HepG2 (cell line): ENCODE measurements at regions not wholly inside any gene's neighbourhood (a gene's known extent, or its start where the extent isn't known, plus 50 kb on each side); places are given as distances from the start of the nearest gene placed in this dataset.

Experiments
- ATAC-seq: fragments of 200-7000 bp; cut with Tn5 transposase; 3 replicates; pipeline ENCODE4 v1.9.1; 2020; ENCODE audit warnings: mild to moderate bottlenecking, moderate library complexity
- BruUV-seq: library from RNA; stranded (reverse); fragments of 400-500 nt; replicated peaks from 2 replicates; lab custom pipeline; 2021; lab: Mats Ljungman, UMichigan
- CTCF ChIA-PET: fragments of 300-600 bp; formaldehyde crosslinking; extraction: SDS; loops from one replicate; lab custom pipeline; 2021; ENCODE audit warnings: low total read pairs, inconsistent platforms, low intra/inter-chr PET ratio; lab: Yijun Ruan, JAX
- POLR2A ChIA-PET: fragments of 350-600 bp; sonication (Branson Sonifier 250); formaldehyde crosslinking; loops from one replicate; lab custom pipeline; 2020; ENCODE audit warnings: antibody characterized with exemption, inconsistent platforms; lab: Yijun Ruan, JAX
- DNase-seq: peaks from one replicate; pipeline ENCODE4 v3.0.0-alpha.2; 2015; ENCODE audit warnings: low spot score
- FAIRE-seq: peaks from 3 replicates; lab custom pipeline; 2011; peaks lifted over from hg19 to GRCh38; lab: Jason Lieb, UNC
- H2AFZ ChIP-seq: one replicate; pipeline ENCODE4 v1.6.1; 2011; ENCODE audit warnings: low read length, inconsistent platforms
- H3K27ac ChIP-seq: fragments of 300-600 bp; 3 replicates; pipeline ENCODE4 v1.8.0; 2011; ENCODE audit warnings: mixed run types, mild to moderate bottlenecking, mixed read lengths, low read length, inconsistent platforms; ENCODE audit not compliant: insufficient read depth; ENCODE audit errors: extremely low read length
- H3K27me3 ChIP-seq, 2 experiments: fragments of 200-600 bp in 1 of 2; 2 replicates in 1 of 2; 3 replicates in 1 of 2; pipeline versions ENCODE4 v1.6.0 to v1.8.0; 2011; ENCODE audit warnings: low read length in 2 of 2, mild to moderate bottlenecking in 2 of 2, moderate library complexity in 2 of 2, inconsistent platforms in 1 of 2; ENCODE audit not compliant: insufficient read depth in 2 of 2, control insufficient read depth in 1 of 2
- H3K36me3 ChIP-seq, 2 experiments: fragments of 200-600 bp in 1 of 2; replicated peaks in 1 of 2; 2 replicates in 1 of 2; 3 replicates in 1 of 2; pipeline versions ENCODE4 v1.5.1 to v1.8.0; 2011; ENCODE audit warnings: low read length in 2 of 2, inconsistent platforms in 1 of 2; ENCODE audit not compliant: insufficient read depth in 2 of 2, control insufficient read depth in 1 of 2
- H3K4me1 ChIP-seq: 2 replicates; pipeline ENCODE4 v1.5.1; 2012; ENCODE audit warnings: low read length, inconsistent platforms; ENCODE audit not compliant: insufficient read depth
- H3K4me2 ChIP-seq: 2 replicates; pipeline ENCODE4 v1.6.0; 2011; ENCODE audit warnings: low read depth, low read length, inconsistent platforms
- H3K4me3 ChIP-seq, 3 experiments: fragments of 200-600 bp in 1 of 3; sonication (generic), shearing (Covaris generic) in 1 of 3; replicated peaks in 1 of 3; 2 replicates each; pipeline ENCODE4 v1.5.1; 2011 to 2016; ENCODE audit warnings: low read length in 3 of 3, inconsistent platforms in 2 of 3, low read depth in 2 of 3, mild to moderate bottlenecking in 2 of 3, control low read depth in 1 of 3, mixed read lengths in 1 of 3; ENCODE audit not compliant: insufficient read depth in 1 of 3
- H3K79me2 ChIP-seq: one replicate; pipeline ENCODE4 v1.6.1; 2011; ENCODE audit warnings: low read length, inconsistent platforms; ENCODE audit not compliant: insufficient read depth
- H3K9ac ChIP-seq: 2 replicates; pipeline ENCODE4 v1.6.0; 2011; ENCODE audit warnings: mild to moderate bottlenecking, low read depth, low read length, inconsistent platforms; ENCODE audit not compliant: insufficient read depth
- H3K9me3 ChIP-seq: 2 replicates; pipeline ENCODE4 v1.5.1; 2012; ENCODE audit warnings: mild to moderate bottlenecking, low read length
- H4K20me1 ChIP-seq: 2 replicates; pipeline ENCODE4 v1.6.0; 2011; ENCODE audit warnings: inconsistent platforms, mild to moderate bottlenecking, low read length, moderate library complexity; ENCODE audit not compliant: insufficient read depth
- ATRX ChIP-seq: sonication (generic); formaldehyde crosslinking; IDR thresholded peaks from 2 replicates; pipeline ENCODE4 v1.4.0; 2020; ENCODE audit warnings: missing genetic modification reagents, borderline replicate concordance
- CCAR2 ChIP-seq: fragments of 200-400 bp; formaldehyde crosslinking; optimal IDR thresholded peaks from 2 replicates; pipeline ENCODE3; 2018; ENCODE audit warnings: low read depth, mild to moderate bottlenecking, low read length, moderate library complexity
- HOXA9 ChIP-seq: sonication (generic); formaldehyde crosslinking; IDR thresholded peaks from 2 replicates; pipeline ENCODE4 v1.8.1; 2022; ENCODE audit warnings: missing genetic modification reagents, mild to moderate bottlenecking, moderate library complexity, borderline replicate concordance
- KLF15 ChIP-seq: sonication (generic); formaldehyde crosslinking; IDR thresholded peaks from 2 replicates; pipeline ENCODE4 v1.8.1; 2023; ENCODE audit warnings: borderline replicate concordance, mild to moderate bottlenecking, inconsistent platforms, missing genetic modification reagents, mixed read lengths
- ONECUT2 ChIP-seq: sonication (generic); formaldehyde crosslinking; IDR thresholded peaks from 2 replicates; pipeline ENCODE4 v1.4.0; 2020; ENCODE audit warnings: missing genetic modification reagents
- POLR2AphosphoS5 ChIP-seq: IDR thresholded peaks from 2 replicates; pipeline ENCODE4 v1.6.1; 2012; ENCODE audit warnings: low read depth, low read length
- SIX4 ChIP-seq: sonication (generic); formaldehyde crosslinking; IDR thresholded peaks from 2 replicates; pipeline ENCODE4 v1.4.0; 2020; ENCODE audit warnings: missing genetic modification reagents
- YY1 ChIP-seq: IDR thresholded peaks from 2 replicates; pipeline ENCODE4 v1.6.1; 2011; ENCODE audit warnings: low read length, low read depth, moderate library complexity, mild to moderate bottlenecking; ENCODE audit not compliant: insufficient read depth, insufficient replicate concordance
- ZNF335 ChIP-seq: sonication (generic); formaldehyde crosslinking; IDR thresholded peaks from 2 replicates; pipeline ENCODE4 v1.4.0; 2020; ENCODE audit warnings: missing genetic modification reagents
- WGBS: methylation state at CpG from one replicate; pipeline ENCODE4 v1.1.6; 2017; ENCODE audit warnings: low lambda C conversion rate; 5-methylcytosine and 5-hydroxymethylcytosine counted together
- in situ Hi-C: cut with HindIII; loops from 2 replicates; pipeline ENCODE4 v1.10.0; 2017; ENCODE audit warnings: low pct_unique_long_range_greater_than_20kb; ENCODE audit not compliant: extremely low pct_ligation_motif_present
- intact Hi-C: fragments of 100-400 bp; cut with micrococcal nuclease; formaldehyde crosslinking; loops from one replicate; pipeline ENCODE4 v1.10.0; 2022; ENCODE audit not compliant: unreplicated experiment
- TF ChIP-seq, protein P1 (sequence below): sonication (generic); formaldehyde crosslinking; IDR thresholded peaks from one replicate; pipeline ENCODE4 v1.5.1; 2020; ENCODE audit warnings: mild to moderate bottlenecking, missing genetic modification reagents; ENCODE audit errors: not compliant biosample characterization

DNA sequence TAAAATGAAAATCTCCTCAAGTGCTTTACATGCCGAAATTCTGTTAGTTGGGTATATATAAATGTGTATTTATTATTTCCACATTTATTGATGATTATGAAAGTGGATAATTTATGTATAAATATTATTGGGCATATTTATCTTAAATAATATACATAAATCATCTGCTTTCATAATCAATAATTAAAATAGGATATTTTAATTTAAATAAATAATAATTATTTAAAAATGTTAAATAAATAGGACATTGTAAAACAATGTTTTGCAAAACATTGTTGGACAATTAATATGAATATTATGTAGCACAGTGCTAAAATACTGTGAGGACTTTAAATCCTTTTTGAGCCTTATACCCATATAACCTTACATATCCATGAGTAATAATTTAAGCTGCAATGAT is 786.5 kb upstream of the CITED2 start:
- in situ Hi-C loops = no loop called here
- ChIA-PET POLR2A (no interaction called here), CTCF (no interaction called here)
- intact Hi-C loops = no loop called here
- TF ChIP-seq YY1 (no peak), POLR2AphosphoS5 (no peak), HOXA9 (CRISPR knock-in tag) (no peak), ONECUT2 (no peak)
- Histone ChIP-seq H3K36me3 (no peaks in the 10 kb centered on the region), H3K9ac (no peak overlapping the region), H3K9me3 (peaks cover 62% of the 10 kb centered on the region), H3K4me1 (no peaks in the 10 kb centered on the region), H3K79me2 (no peaks in the 10 kb centered on the region), H2AFZ (no peak overlapping the region), H3K4me2 (no peak overlapping the region), H3K27me3 (no peaks in the 10 kb centered on the region), H4K20me1 (no peaks in the 10 kb centered on the region), H3K4me3 (no peak overlapping the region), H3K27ac (no peak overlapping the region)
- no TSS peak for BruUV-seq
- ATAC-seq (no peak), FAIRE-seq (no peak), DNase-seq (no peak)
- WGBS = 0% methylated on average over 1 of the region's 1 CpG

DNA sequence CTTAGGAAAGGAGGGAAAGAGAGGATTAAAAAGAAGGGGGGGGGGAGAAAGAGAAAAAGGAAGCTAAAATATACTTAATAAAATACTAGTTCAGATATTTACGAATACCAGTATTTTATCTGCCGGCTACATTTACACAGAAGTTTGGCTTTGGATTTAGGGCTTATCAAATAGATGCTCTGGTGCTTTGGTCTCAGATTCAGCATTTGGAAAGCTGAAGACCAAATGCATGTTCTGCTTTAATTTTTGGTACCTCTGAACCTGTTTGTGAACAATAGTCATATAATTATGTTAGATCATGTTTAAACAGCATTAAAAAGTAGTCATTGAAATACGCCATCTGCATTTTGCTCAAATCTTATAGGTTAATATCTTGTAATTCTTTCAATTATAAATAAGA is 786.0 kb upstream of the CITED2 start:
- ATAC-seq (no peak), DNase-seq (no peak), FAIRE-seq (no peak)
- Histone ChIP-seq H3K4me3 (no peak overlapping the region), H3K4me2 (no peak overlapping the region), H2AFZ (no peak overlapping the region), H3K9me3 (peaks cover 61% of the 10 kb centered on the region), H3K27ac (no peak overlapping the region), H3K4me1 (no peaks in the 10 kb centered on the region), H3K79me2 (no peaks in the 10 kb centered on the region), H4K20me1 (no peaks in the 10 kb centered on the region), H3K9ac (no peak overlapping the region), H3K27me3 (no peaks in the 10 kb centered on the region), H3K36me3 (no peaks in the 10 kb centered on the region)
- ChIA-PET CTCF (no interaction called here), POLR2A (no interaction called here)
- WGBS = 74% methylated on average over 3 of the region's 3 CpGs
- in situ Hi-C loops = no loop called here
- no TSS peak for BruUV-seq
- intact Hi-C loops = no loop called here
- TF ChIP-seq KLF15 (CRISPR knock-in tag) (no peak), CCAR2 (no peak), ZNF335 (CRISPR knock-in tag) (no peak), ATRX (CRISPR knock-in tag) (no peak), SIX4 (CRISPR knock-in tag) (no peak)
- TF ChIP-seq, protein P1, sequence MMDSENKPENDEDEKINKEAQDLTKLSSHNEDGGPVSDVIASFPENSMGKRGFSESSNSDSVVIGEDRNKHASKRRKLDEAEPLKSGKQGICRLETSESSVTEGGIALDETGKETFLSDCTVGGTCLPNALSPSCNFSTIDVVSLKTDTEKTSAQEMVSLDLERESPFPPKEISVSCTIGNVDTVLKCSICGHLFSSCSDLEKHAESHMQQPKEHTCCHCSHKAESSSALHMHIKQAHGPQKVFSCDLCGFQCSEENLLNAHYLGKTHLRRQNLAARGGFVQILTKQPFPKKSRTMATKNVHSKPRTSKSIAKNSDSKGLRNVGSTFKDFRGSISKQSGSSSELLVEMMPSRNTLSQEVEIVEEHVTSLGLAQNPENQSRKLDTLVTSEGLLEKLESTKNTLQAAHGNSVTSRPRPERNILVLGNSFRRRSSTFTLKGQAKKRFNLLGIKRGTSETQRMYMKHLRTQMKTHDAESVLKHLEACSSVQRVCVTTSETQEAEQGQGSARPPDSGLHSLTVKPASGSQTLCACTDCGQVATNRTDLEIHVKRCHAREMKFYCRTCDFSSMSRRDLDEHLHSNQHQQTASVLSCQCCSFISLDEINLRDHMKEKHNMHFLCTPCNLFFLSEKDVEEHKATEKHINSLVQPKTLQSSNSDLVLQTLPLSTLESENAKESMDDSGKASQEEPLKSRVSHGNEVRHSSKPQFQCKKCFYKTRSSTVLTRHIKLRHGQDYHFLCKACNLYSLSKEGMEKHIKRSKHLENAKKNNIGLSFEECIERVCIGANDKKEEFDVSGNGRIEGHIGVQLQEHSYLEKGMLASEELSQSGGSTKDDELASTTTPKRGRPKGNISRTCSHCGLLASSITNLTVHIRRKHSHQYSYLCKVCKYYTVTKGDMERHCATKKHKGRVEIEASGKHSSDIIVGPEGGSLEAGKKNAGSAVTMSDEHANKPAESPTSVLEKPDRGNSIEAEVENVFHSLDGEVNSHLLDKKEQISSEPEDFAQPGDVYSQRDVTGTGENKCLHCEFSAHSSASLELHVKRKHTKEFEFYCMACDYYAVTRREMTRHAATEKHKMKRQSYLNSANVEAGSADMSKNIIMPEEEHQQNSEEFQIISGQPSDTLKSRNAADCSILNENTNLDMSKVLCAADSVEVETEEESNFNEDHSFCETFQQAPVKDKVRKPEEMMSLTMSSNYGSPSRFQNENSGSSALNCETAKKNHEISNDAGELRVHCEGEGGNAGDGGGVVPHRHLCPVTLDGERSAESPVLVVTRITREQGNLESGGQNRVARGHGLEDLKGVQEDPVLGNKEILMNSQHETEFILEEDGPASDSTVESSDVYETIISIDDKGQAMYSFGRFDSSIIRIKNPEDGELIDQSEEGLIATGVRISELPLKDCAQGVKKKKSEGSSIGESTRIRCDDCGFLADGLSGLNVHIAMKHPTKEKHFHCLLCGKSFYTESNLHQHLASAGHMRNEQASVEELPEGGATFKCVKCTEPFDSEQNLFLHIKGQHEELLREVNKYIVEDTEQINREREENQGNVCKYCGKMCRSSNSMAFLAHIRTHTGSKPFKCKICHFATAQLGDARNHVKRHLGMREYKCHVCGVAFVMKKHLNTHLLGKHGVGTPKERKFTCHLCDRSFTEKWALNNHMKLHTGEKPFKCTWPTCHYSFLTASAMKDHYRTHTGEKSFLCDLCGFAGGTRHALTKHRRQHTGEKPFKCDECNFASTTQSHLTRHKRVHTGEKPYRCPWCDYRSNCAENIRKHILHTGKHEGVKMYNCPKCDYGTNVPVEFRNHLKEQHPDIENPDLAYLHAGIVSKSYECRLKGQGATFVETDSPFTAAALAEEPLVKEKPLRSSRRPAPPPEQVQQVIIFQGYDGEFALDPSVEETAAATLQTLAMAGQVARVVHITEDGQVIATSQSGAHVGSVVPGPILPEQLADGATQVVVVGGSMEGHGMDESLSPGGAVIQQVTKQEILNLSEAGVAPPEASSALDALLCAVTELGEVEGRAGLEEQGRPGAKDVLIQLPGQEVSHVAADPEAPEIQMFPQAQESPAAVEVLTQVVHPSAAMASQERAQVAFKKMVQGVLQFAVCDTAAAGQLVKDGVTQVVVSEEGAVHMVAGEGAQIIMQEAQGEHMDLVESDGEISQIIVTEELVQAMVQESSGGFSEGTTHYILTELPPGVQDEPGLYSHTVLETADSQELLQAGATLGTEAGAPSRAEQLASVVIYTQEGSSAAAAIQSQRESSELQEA = no peak
